HCT116 (cell line): ENCODE measurements at regions not wholly inside any gene's neighbourhood (a gene's known extent, or its start where the extent isn't known, plus 50 kb on each side); places are given as distances from the start of the nearest gene placed in this dataset.

Source experiments
- ATF3 ChIP-seq: IDR thresholded peaks from 2 replicates; pipeline ENCODE4 v1.6.1; 2012
- CTCF ChIP-seq, 3 experiments: fragments of 200-600 bp in 1 of 3; sonication (generic) in 1 of 3; IDR thresholded peaks in 2 of 3; conservative IDR thresholded peaks in 1 of 3; 2 replicates each; pipeline ENCODE4 v1.5.1; 2012 to 2017; ENCODE audit warnings: low read depth in 2 of 3, low read length in 2 of 3, antibody characterized with exemption in 1 of 3, borderline replicate concordance in 1 of 3, control low read depth in 1 of 3, mild to moderate bottlenecking in 1 of 3, mixed read lengths in 1 of 3, mixed run types in 1 of 3, moderate library complexity in 1 of 3; ENCODE audit not compliant: insufficient read depth in 1 of 3
- EZH2 ChIP-seq: fragments of 200-600 bp; sonication (generic); IDR thresholded peaks from 2 replicates; pipeline ENCODE4 v1.6.1; 2017; ENCODE audit warnings: antibody characterized with exemption, mixed run types
- EZH2phosphoT487 ChIP-seq: fragments of 200-600 bp; IDR thresholded peaks from 2 replicates; pipeline ENCODE4 v1.6.1; 2018; ENCODE audit warnings: antibody characterized with exemption, borderline replicate concordance
- JUND ChIP-seq: IDR thresholded peaks from 2 replicates; pipeline ENCODE4 v1.6.1; 2012
- MAX ChIP-seq: IDR thresholded peaks from 2 replicates; pipeline ENCODE4 v1.6.1; 2012
- POLR2A ChIP-seq: IDR thresholded peaks from 2 replicates; pipeline ENCODE4 v1.7.0; 2011; ENCODE audit warnings: borderline replicate concordance; ENCODE audit not compliant: insufficient read depth, insufficient read length; ENCODE audit errors: extremely low read depth
- REST ChIP-seq: IDR thresholded peaks from 2 replicates; pipeline ENCODE4 v1.6.1; 2012; ENCODE audit warnings: low read depth
- TCF7L2 ChIP-seq: IDR thresholded peaks from 2 replicates; pipeline ENCODE4 v1.7.0; 2011; ENCODE audit warnings: borderline replicate concordance, inconsistent platforms; ENCODE audit not compliant: insufficient read depth, insufficient read length; ENCODE audit errors: extremely low read depth
- YY1 ChIP-seq: IDR thresholded peaks from 2 replicates; pipeline ENCODE4 v1.6.1; 2011; ENCODE audit warnings: low read length, low read depth, moderate library complexity, mild to moderate bottlenecking; ENCODE audit not compliant: insufficient replicate concordance; ENCODE audit errors: extremely low read depth
- ZNF274 ChIP-seq: fragments of 200-500 bp; sonication (Bioruptor generic); IDR thresholded peaks from 2 replicates; pipeline ENCODE4 v1.6.1; 2014; ENCODE audit warnings: mild to moderate bottlenecking, low read depth, low read length, inconsistent platforms

GRCh38 chr2:235333076-235333475 lies 160.8 kb upstream of the AGAP1 start:
- TF ChIP-seq EZH2, result no peak
- no peak for TF ChIP-seq JUND
- TF ChIP-seq CTCF (IDR thresholded peaks at IDR 0.05 in 2 of 3, conservative IDR thresholded peaks at IDR 0.05 in 1 of 3; ENCODE audit: borderline replicate concordance in 1 of 3, insufficient read depth in 1 of 3, low read depth in 2 of 3, low read length in 2 of 3), result no peak
- no peak for TF ChIP-seq EZH2phosphoT487
- no peak for TF ChIP-seq ZNF274
- TF ChIP-seq POLR2A, result no peak
- no peak for TF ChIP-seq REST
- TF ChIP-seq YY1, result no peak
- no peak for TF ChIP-seq ATF3
- no peak for TF ChIP-seq TCF7L2
- TF ChIP-seq MAX, result no peak
